GOT3 (cell line): ENCODE measurements at regions not wholly inside any gene's neighbourhood (a gene's known extent, or its start where the extent isn't known, plus 50 kb on each side); places are given as distances from the start of the nearest gene placed in this dataset.

Experiments
- DNase-seq: peaks from one replicate; lab custom pipeline; 2025; ENCODE audit warnings: mixed read lengths; lab: John Stamatoyannopoulos, UW

DNA sequence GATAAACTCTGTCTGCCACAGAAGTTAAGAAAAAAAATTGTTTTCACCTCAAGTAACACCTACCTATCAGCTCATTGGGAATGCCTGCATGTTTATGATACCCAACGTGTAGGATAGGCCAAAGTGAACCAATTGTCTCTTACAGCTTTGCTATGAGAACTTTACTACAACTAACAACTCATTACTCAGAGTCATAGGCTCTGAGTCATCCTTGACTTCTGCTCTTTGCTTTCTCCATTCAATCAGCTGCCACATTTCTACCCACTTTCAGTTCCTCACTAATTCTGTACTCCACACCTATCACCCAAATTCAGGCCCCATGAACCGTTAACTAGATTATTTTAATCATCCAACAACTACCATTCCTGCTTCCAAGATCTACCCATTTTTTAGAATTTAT, 843.9 kb downstream of the TUSC7 start:
- no peak for DNase-seq

DNA sequence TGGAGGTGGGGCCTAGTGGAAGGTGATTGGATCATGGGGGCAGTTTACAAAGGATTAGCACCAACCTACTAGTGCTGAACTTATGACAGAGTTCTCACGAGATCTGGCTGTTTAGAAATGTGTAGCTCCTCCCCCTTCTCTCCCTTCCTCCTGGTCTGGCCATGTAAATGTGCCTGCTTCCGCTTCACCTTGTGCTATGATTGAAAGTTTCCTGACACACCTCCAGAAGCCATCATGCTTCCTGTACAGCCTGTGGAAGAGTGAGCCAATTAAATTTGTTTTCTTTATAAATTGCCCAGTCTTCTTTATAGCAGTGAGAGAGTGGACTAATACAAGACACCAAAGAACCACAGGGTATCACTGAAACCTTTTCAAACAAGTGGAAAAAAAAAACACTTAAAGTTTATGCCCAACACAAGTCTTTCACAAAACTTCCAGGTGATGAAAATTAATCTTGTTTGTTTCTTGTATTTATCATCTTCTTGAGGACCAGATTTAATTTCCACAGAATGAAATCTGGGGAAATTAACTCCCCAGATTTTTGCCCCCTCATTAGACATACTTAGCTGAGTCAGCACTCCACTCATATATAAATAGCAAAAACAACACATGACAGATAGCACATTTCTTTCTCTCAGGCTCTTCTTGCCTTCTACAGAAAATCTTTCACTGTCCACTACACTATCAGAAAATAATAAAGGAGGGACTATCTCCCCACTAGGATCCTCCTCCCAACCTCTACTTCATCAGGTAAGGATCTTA, 847.2 kb downstream of the TUSC7 start:
- no peak for DNase-seq

DNA sequence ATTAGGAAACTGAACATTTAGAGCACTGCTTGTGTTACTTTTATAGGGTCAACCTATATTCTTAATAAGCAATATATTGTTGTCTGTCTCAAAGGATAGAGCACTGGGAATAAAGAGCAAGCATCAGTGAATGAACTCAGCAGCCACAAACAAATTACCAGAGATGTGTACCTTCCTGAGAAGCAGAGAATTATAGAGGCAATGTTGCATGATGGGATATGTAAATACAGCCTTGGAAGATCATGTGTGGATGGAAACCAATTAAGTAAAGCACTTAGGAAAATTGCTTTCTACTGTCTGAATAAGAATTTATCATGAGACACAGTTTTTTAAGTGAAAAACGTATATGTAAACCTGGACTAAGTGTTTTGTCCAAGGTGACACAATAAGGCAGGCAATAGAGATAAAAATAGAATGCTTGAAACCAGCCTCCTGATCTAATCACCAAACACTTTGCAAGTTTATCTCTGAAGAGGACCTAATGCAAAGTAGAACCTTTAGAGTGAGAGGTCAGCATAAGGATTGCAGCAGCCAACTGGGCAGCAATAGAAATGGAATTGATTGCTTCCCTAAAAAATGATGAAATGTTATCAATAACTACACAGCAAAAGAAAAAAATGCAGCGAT, 848.0 kb downstream of the TUSC7 start:
- DNase-seq: no peak

DNA sequence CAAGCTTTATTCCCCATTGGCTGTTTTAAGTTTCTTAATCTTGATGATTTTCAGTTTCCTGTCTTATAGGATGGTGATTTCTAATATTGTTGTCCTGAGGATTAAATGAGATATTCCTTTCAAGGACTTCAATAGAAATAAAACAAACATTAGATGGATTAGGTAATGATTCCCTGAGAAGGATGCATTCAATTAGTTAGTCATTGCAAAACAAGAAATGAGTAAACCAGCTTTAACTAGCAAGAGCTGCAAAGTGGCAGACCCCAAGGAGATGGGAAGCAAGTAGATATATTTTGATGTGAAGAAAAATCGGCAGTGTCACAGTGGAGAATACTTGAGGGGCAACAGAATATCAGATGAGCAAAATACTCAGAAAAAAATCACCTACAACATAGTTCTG, 849.1 kb downstream of the TUSC7 start:
- no peak for DNase-seq

DNA sequence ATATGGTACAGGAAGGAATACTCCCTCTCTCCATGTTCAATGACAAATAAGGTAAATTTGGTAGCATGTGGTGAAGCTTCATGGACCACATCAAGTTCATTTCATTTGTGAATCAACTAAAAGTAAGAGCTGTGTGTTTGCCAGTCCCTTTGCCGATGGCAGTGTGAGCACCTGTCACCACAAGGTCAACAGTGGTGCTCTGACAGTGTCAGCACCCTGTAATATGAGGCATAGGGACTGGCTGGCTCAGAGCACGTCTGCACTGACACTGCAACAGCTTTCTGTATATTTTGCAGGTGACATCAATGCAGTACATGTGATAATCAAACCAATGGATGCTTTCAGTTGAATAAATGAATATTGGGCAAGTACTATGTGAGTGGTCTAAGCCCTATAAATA, 852.4 kb downstream of the TUSC7 start:
- DNase-seq: no peak

DNA sequence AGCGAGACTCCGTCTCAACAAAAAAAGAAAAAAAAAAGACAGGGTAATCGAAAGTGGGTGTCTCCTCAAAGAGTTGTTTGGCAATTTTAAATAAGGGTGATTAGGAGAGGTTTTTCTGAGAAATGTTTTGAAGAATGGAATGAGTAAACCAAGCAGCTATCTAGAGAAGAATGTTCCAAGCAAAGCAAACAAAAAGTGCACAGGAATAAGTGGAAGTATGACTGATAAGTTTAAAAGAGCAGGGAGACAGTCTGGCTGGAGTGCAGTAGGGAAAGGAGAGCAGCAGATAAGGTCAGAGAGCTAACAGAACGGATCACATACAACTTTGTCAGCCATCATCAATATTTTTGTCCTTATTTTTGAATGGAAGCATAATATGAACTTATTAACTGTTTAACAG, 853.5 kb downstream of the TUSC7 start:
- no peak for DNase-seq

DNA sequence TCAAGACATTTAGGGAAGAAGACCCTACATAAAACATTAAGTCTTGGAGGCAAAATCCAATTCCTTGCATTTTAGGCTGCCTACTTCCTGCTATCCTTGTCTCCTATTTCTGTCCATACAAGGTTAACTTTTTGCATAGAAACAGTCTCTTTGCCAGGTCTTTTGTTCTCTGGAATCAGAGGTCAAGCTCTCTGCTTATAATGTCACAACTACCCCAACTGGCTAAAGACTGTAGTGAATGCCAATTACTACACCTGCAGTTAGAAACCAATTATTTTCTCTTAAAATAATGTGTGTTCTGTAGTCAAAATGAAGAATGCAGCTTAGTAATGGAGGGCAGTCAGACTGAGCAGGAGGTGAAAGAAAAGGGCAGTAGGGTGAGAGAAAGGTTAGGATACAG, 856.2 kb downstream of the TUSC7 start:
- no peak for DNase-seq

DNA sequence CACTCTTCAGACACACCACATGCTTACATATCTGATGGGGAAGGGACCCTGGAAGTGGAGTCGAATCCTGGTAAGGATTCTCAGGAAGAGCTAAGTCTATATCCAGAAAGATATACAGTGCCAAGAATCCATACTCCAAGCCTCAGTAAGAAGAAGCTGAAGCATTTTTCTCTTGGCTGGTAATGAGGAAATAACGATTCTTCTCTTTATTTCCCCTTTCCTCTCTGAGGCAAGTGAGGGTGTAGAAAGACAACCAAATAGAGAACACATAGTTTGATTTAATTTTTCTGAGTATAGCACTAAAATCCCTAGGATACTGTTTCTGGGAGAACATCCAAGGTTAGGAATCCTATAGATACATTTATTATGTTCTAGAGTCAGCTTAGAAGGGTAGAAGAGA, 857.3 kb downstream of the TUSC7 start:
- no peak for DNase-seq

DNA sequence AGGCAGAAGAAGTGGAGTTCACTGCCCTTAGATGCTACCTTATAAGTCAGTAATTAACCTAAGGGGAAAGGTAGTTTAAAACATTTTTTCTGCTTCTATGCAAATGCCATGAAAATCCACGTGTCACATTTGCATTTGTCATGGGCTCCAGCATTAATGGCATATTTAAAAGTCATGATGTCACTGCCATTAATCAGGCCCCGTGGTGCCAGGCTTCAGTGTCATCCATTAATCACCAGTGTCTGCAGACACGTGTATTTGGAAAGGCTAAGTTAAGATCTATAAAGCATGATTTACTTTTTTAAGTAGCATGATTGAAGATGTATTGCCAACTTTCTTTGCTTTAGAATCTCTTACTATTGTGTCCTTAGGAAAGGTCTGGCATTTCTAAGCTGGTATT, 857.8 kb downstream of the TUSC7 start:
- DNase-seq: no peak

DNA sequence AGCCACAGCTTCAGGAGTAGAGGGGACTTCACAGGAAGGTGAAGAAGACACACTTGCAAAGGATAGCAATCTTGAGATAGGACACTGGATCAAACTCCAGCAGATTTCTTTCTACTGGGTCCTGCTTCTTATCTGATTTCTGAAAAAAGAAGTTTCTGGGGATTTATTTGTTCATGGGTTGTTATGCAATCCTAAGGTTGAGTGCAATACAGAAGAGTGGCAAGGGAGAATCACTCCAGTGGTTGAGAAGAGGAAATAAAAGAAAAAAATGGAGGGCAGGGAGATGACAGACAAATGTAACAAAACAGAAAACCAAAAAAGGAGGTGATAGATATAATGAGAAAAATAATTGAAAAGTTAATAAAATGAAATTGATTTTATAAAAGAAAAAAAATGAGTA, 858.3 kb downstream of the TUSC7 start:
- no peak for DNase-seq

DNA sequence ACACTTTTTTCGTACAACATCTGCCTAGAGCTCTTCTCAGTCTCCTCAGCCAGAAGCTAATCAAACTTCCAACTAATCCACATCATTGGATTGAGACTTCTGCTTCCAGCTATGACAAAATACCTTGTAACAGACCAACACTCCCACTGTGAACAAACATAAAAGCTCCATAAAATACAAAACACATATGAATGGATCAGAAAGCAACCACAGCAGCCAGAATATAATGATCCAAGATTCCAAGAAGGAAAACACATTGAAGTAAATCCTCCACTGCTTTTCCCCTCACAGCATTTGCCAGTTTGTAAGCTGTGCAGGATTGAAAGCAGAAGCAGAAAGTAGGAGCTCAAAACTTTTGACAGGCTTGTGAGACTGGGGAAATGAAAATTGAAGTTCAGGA, 863.2 kb downstream of the TUSC7 start:
- DNase-seq: no peak

DNA sequence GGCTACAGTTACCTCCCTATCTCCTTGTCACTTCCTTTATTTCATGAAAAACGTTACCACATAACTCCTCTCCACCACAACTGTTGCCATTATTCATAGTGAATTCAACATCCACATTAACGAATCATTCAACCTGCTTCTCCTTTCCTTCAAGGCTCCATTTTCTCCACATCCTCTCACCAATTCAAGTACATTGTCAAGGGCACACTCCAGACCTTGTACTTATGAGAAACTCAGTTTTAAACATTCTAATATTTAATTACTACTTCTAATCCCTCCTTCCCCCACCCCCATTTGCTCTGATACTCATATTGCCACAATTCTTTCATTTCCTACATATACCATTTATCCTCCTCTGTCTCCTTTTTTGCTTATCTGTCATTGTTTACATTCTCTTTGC, 871.2 kb downstream of the TUSC7 start:
- DNase-seq: no peak

DNA sequence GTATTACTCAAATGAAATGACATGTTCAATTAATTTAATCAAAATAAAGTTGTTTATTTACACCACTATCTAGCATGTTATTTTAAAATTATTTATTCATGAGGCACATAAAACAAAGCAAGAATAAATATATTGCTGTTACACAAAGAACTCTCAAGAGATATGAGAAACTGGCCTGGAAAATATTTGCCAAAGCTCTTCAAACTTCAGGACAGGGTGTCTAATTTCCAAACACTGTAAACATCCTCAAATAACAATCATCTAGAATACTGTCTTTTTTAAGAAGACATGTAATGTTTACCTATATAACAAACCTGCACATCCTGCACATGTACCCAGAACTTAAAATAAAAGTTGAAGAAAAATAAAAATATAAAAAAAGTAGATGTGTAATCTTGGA, 876.6 kb downstream of the TUSC7 start:
- no peak for DNase-seq

DNA sequence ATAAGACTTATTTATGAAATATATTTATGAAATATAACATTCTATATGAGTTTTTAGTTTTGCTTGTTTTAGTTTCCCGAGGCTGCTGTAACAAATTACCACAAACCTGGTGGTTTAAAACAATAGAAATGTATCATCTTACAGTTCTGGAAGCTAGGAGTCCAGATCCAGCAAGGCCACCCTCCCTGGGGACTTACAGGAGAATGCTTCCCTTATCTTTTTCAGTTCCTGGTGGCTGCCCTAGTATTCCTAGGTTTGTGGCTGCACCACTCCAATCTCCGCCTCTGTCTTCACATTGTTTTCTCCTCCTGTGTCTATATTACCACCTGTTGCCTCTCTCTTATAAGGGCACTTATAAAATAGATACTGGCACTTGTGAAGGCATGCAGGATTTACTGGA, 877.8 kb downstream of the TUSC7 start:
- DNase-seq: no peak

DNA sequence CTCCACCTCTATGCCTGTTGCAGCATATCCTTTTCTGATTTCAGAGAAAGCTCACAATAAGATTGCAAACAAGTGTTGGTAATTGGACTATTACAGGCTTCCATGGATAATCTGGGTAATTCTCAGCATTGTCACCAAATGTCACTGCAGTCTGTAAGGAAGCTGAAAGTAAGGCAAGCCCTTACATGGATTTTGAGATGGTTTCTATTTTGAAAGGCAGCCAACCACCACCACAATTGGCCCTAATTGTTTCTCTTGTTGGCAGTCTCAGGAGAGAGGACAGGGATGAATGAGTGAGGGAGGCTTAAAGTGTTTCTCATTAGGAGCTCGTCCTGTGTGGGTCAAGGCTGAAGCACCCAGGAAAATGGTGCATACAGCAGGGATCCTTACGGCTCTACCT, 879.9 kb downstream of the TUSC7 start:
- DNase-seq: no peak

DNA sequence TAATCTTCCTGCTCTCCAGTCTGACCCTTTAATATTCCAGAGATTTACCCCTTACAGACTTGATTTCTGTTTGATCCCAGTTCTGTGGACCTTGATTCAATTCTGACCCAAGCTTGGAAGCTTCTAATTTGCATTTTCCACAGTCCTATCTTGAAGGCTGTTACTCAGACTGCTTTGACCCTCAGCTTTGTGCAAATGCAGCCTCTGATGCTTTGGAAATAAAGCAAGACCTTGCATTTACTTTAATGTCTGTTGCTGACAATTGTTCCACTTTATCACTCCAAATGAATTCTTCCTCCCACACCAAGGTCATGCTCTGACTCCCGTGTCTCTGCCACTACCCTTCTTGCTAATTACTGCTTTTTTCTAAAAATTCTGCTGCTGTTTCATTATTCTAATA, 886.0 kb downstream of the TUSC7 start:
- DNase-seq: no peak

DNA sequence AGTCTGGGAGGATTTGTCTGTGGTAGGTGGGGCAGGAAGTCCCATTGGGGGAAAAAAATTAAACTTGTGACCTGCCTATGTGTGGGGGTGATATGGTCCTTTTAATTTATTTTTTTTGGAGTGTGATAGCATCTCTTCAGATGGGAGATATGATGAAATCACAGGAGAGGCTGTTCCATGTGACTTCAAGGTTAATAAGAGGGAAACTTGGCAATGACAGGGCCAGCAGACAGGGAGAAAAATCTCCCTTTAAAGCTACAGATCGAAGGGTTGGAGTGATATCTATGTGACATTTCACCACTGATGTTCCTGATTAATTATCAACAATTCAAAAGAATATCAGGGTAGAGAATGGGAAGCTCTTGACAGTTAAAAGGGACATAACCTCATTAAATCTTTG, 886.9 kb downstream of the TUSC7 start:
- DNase-seq: no peak

DNA sequence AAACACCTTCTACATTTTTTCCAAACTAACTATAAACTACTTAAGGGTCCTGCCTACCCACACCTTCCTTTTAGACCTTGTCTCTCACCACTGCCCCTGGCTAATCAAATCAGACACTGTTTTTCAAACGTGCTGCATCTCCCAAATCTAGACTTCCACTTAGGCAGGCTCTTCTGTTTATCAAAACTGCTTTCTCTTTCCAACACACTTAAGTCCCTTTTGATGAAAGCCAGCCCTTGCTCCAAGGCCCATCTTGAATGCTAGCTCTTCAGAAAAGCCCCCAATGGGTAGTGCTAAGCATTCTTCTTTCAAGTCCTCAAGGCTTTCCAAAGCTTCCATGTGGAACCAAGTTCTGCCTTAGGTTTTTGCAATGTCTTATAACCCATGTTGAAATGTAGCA, 888.3 kb downstream of the TUSC7 start:
- no peak for DNase-seq

DNA sequence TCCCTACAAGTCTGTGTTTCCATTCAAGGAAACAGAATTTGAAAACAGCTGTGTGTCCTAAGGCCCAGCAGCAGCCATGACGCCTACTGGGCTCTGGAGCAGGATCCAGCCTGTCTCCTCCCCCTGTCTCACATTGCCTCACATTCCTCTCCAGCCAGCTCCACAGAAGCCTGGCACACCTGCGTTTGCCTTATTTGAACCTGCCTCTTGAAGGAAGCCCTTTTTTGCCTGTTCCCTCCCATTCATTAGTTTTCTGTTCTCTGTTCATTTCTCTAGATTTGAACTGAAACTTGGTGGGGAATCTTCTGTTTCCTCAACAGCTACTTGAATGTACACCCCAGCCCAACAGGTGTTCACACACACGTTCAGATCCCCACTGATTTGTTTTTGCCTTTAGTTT, 890.5 kb downstream of the TUSC7 start:
- DNase-seq: no peak

DNA sequence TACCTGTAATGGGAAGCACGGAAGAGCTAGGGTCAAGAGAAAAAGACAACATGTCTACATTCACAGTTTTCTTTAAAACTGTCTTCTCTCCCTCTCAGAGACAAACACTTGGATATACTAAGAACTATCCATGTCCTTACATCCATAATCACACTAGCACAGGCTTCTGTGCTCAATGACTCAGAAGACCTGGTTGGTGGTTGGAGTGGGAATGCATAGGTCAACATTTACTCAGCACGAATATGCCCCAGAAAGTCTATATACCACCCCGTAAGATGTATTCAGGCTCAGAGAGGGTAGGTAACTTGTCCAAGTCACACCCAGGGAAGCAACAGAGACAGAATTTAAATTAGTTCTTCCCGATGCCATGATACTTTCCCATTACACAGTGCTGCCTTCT, 891.1 kb downstream of the TUSC7 start:
- DNase-seq: no peak

DNA sequence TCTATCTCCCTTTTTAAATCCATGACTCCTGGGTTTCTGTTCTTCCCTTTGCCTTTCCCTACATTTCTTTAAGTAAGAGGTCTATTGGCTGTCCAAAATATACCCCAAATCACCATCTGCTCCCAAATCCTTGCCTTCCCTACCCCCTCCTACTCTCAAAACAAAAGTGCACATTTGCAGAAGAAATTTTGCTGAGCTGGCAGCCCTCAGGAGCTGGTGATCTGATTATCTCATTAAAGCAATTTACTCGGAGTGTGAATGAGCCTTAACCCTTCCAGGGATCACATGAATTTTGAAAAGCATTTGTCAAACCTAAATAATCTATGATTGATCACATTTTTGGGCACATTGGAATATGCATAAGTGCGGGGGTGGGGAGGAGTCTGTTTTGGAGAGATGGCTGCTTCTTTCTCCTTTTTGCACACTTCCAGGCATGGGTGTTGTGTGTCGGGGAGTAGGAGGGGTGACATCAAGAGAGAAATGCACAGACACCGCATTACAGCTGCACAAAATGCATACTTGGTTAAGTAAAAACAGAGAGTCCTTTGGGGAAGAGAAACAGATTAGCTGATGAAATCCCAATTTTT, 892.6 kb downstream of the TUSC7 start:
- DNase-seq: no peak

DNA sequence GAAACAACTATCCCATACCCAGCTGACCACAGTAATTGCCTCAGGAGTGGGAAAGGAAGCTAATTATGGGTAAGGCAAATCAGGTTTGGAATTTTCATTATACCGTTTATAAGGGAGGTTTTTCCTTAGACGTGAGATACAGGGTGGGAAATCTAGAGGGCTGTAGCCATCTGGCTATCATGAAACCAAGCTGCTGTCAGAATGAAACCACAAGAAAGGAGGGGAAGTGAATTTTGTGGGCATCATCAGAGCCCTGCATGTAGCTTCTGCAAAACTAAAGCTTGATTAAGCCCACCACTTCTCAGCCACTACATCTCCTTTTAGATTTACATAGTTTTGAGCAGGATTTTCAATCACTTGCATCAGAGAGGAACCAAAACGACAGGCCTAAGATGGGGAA, 893.5 kb downstream of the TUSC7 start:
- DNase-seq: no peak

DNA sequence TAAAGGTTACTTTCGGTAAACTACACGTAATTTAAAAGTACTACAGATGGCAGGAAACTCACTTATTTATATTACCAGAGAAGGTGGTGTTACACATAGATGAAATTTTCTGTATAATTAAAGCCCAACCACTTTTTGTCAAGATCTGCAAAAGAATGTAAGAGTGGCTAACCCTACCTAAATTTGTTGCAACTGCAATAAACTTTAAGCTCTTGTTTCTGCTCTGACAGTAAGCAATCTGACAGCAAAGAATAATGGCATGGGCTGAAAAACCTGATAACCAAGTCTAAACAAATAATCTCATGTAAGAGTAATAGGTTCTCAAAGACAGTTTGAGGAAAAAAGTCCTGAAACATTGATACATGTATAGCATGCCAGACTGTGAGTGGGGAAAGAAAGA, 897.3 kb downstream of the TUSC7 start:
- DNase-seq: no peak

DNA sequence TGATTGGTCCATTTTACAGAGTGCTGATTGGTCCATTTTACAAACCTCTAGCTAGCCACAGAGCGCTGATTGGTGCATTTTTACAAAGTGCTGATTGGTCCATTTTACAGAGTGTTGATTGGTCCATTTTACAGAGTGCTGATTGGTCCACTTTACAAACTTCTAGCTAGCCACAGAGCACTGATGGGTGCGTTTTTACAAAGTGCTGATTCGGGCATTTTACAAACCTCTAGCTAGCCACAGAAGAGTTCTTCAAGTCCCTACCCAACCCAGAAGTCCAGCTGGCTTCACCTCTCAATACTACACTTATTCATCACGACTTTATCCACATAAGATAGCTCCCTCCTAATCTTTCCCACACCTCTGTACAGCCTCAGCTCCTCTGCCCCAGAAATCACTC, 899.8 kb downstream of the TUSC7 start:
- DNase-seq: no peak
